ENCODE measurements at regions not wholly inside any gene's neighbourhood (a gene's known extent, or its start where the extent isn't known, plus 50 kb on each side); places are given as distances from the start of the nearest gene placed in this dataset.

- in situ Hi-C loops (cut with MboI; ENCODE audit: low pct_unique_long_range_greater_than_20kb, low sequenced_read_pairs, unreplicated experiment) = no loop called here
- no peak for DNase-seq (ENCODE audit: low spot score)
- TF ChIP-seq, protein P1, sequence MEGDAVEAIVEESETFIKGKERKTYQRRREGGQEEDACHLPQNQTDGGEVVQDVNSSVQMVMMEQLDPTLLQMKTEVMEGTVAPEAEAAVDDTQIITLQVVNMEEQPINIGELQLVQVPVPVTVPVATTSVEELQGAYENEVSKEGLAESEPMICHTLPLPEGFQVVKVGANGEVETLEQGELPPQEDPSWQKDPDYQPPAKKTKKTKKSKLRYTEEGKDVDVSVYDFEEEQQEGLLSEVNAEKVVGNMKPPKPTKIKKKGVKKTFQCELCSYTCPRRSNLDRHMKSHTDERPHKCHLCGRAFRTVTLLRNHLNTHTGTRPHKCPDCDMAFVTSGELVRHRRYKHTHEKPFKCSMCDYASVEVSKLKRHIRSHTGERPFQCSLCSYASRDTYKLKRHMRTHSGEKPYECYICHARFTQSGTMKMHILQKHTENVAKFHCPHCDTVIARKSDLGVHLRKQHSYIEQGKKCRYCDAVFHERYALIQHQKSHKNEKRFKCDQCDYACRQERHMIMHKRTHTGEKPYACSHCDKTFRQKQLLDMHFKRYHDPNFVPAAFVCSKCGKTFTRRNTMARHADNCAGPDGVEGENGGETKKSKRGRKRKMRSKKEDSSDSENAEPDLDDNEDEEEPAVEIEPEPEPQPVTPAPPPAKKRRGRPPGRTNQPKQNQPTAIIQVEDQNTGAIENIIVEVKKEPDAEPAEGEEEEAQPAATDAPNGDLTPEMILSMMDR (IDR thresholded peaks at IDR 0.05; ENCODE audit: extremely low read depth, insufficient read depth, missing control alignments) = no peak
These were observed 404.2 kb upstream of the EPHA6 start for GRCh38 chr3:96410006-96410730.

DNA sequence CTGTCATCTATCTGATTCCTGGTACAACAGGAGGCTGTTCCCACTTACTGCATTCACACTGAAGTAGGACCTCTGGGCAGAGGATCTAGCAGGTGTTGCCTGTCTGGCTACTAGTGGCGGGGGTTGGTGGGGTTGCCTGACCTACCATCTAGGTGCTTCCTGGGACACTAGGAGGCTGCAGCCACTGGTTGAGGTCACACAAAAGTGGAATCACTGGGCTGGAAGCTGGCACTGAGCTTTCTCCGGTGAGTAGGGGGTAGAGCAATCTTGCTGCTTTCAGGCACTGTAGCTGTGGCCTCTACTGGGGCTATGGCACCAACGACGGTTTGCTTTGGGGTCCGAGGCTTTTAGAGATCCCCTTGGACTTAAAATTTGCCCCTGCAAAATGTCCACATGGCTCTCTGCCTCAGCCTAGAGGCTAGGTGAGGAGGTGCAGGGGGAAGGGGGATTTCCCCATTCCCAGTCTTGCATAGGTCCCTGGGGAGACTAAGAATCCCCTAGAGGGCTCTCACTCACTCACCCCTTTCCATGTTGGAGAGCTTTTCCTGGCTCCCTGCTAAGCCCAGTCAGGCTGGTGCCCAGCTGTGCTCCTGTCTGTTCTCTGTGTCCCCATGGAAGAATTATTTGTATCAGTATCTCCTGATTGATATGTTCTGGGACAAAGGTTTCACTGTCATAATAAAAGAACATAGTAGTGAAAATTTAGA, 397.7 kb upstream of the EPHA6 start:
- TF ChIP-seq, protein P1 (IDR thresholded peaks at IDR 0.05; ENCODE audit: extremely low read depth, insufficient read depth, missing control alignments) = no peak
- DNase-seq (ENCODE audit: low spot score) = no peak
- in situ Hi-C loops (cut with MboI; ENCODE audit: low pct_unique_long_range_greater_than_20kb, low sequenced_read_pairs, unreplicated experiment) = no loop called here

- in situ Hi-C loops (cut with MboI; ENCODE audit: low pct_unique_long_range_greater_than_20kb, low sequenced_read_pairs, unreplicated experiment) = no loop called here
- no peak for DNase-seq (ENCODE audit: low spot score)
- TF ChIP-seq, protein P1 (IDR thresholded peaks at IDR 0.05; ENCODE audit: extremely low read depth, insufficient read depth, missing control alignments) = no peak
These were observed 386.3 kb upstream of the EPHA6 start for GRCh38 chr3:96428097-96428496.

DNA sequence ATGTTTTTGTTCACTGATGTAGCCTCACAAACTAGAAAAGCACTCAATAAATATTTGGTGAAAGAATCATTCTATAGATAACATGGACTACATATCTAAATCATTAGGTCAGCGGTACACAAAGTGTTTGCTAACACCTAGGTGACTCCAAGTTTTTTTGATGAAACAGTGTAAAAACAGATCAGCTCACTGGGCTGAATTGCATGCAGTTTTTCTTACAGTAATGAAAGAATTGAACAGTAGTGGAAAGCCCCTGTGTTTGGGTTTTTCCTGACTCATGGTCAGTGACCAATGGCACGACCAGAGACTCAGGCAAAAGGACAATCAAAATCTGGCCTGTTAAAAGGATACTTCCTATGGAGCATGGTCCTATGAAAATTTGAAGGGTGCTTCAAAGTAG, 384.3 kb upstream of the EPHA6 start:
- TF ChIP-seq, protein P1 (IDR thresholded peaks at IDR 0.05; ENCODE audit: extremely low read depth, insufficient read depth, missing control alignments) = no peak
- in situ Hi-C loops (cut with MboI; ENCODE audit: low pct_unique_long_range_greater_than_20kb, low sequenced_read_pairs, unreplicated experiment) = no loop called here
- DNase-seq (ENCODE audit: low spot score) = no peak

DNA sequence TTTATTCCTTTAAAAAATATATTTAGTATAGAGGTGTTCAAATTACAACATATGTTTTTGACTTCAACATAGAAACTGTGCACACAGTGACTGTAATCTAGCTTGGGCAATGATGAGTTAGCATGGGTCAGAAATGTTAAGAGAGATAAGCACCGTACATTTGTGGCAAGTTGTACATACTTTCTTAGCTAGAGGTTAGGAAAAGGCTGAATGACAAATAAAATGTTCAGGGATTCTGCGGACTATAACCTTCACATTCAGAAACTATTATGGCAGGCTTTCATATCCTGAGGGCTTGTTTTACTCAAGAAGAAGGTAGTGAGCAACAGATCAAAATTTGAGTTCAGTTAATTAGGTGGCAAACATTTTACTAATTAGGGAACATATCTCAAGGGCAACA, 379.7 kb upstream of the EPHA6 start:
- no peak for DNase-seq (ENCODE audit: low spot score)
- TF ChIP-seq, protein P1 (IDR thresholded peaks at IDR 0.05; ENCODE audit: extremely low read depth, insufficient read depth, missing control alignments) = no peak
- in situ Hi-C loops (cut with MboI; ENCODE audit: low pct_unique_long_range_greater_than_20kb, low sequenced_read_pairs, unreplicated experiment) = no loop called here

DNA sequence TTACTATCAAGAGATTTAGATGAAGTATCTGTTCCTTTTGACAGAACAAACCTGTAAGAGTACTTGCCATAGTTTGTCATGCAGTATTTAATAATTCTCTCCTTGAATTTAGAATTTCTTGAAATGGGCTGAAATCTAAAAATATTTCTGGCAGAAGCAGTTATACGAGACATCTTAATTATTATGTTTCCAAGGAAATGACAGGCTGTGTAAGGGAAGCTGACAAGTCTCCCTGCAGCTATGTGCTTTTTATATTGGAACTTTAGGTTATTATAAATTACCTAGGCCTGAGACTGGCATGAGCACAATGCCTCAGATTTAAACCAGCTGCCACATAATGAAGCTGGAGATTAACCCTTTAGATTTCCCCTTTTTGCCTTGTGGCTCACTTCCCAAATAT, 365.0 kb upstream of the EPHA6 start:
- in situ Hi-C loops (cut with MboI; ENCODE audit: low pct_unique_long_range_greater_than_20kb, low sequenced_read_pairs, unreplicated experiment) = no loop called here
- TF ChIP-seq, protein P1 (IDR thresholded peaks at IDR 0.05; ENCODE audit: extremely low read depth, insufficient read depth, missing control alignments) = no peak
- no peak for DNase-seq (ENCODE audit: low spot score)
